VCaP (cell line): ENCODE measurements at regions not wholly inside any gene's neighbourhood (a gene's known extent, or its start where the extent isn't known, plus 50 kb on each side); places are given as distances from the start of the nearest gene placed in this dataset.

Source experiments
- H3K27ac ChIP-seq: fragments of 450-650 bp; 2 replicates; pipeline ENCODE4 v1.5.1; 2017
- CTCF ChIP-seq: fragments of 450-650 bp; conservative IDR thresholded peaks from 2 replicates; pipeline ENCODE4 v1.5.1; 2017; ENCODE audit warnings: mild to moderate bottlenecking, moderate library complexity

- no peak for TF ChIP-seq CTCF
- H3K27ac ChIP-seq, result no peak overlapping the region
Measured at GRCh38 chr7:153414288-153414629, 637.9 kb upstream of the DPP6 start.

GRCh38 chr7:153415632-153416031, 636.6 kb upstream of the DPP6 start:
- no peak overlapping the region for H3K27ac ChIP-seq
- no peak for TF ChIP-seq CTCF

- H3K27ac ChIP-seq, result no peak overlapping the region; the same call in 1 of the 2 replicates
Measured at GRCh38 chr7:153422291-153423209, 629.6 kb upstream of the DPP6 start.

GRCh38 chr7:153423210-153423590, 629.0 kb upstream of the DPP6 start:
- no peak for TF ChIP-seq CTCF
- H3K27ac ChIP-seq, result no peak overlapping the region; the same call in 1 of the 2 replicates

More at GRCh38 chr7:153422291-153423209, 629.6 kb upstream of the DPP6 start:
- no peak for TF ChIP-seq CTCF

GRCh38 chr7:153430931-153431330, 621.3 kb upstream of the DPP6 start:
- no peak for TF ChIP-seq CTCF
- H3K27ac ChIP-seq, result no peak overlapping the region

- TF ChIP-seq CTCF, result no peak
- no peak overlapping the region for H3K27ac ChIP-seq
Measured at GRCh38 chr7:153432063-153432462, 620.1 kb upstream of the DPP6 start.

- no peak for TF ChIP-seq CTCF
- no peak overlapping the region for H3K27ac ChIP-seq
Measured at GRCh38 chr7:153433223-153433622, 619.0 kb upstream of the DPP6 start.
